ENCODE measurements at regions not wholly inside any gene's neighbourhood (a gene's known extent, or its start where the extent isn't known, plus 50 kb on each side); places are given as distances from the start of the nearest gene placed in this dataset.

GRCh38 chr1:73789965-73790364, 408.0 kb downstream of the LRRIQ3 start:
- H4K20me1 ChIP-seq (ENCODE audit: low read depth, low read length): no peaks in the 10 kb centered on the region
- no peaks in the 10 kb centered on the region for H3K9me3 ChIP-seq (ENCODE audit: insufficient read depth, low read length)
- H3K9ac ChIP-seq (ENCODE audit: low read length): no peak overlapping the region
- H3K36me3 ChIP-seq (ENCODE audit: low read length): no peaks in the 10 kb centered on the region
- no peaks in the 10 kb centered on the region for H3K79me2 ChIP-seq (ENCODE audit: insufficient read depth, low read length)
- no peaks in the 10 kb centered on the region for H3F3A ChIP-seq (ENCODE audit: insufficient read depth)
- no peak for TF ChIP-seq EZH2phosphoT487 (conservative IDR thresholded peaks at IDR 0.05; ENCODE audit: low read length)
- TF ChIP-seq, protein P1, sequence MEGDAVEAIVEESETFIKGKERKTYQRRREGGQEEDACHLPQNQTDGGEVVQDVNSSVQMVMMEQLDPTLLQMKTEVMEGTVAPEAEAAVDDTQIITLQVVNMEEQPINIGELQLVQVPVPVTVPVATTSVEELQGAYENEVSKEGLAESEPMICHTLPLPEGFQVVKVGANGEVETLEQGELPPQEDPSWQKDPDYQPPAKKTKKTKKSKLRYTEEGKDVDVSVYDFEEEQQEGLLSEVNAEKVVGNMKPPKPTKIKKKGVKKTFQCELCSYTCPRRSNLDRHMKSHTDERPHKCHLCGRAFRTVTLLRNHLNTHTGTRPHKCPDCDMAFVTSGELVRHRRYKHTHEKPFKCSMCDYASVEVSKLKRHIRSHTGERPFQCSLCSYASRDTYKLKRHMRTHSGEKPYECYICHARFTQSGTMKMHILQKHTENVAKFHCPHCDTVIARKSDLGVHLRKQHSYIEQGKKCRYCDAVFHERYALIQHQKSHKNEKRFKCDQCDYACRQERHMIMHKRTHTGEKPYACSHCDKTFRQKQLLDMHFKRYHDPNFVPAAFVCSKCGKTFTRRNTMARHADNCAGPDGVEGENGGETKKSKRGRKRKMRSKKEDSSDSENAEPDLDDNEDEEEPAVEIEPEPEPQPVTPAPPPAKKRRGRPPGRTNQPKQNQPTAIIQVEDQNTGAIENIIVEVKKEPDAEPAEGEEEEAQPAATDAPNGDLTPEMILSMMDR (IDR thresholded peaks at IDR 0.05; ENCODE audit: insufficient read depth, low read length, poor library complexity, severe bottlenecking): no peak
- H3K27me3 ChIP-seq (ENCODE audit: low read length): no peaks in the 10 kb centered on the region
- no peak overlapping the region for H2AFZ ChIP-seq (ENCODE audit: low read depth, low read length, severe bottlenecking)
- no peak overlapping the region for H3K4me3 ChIP-seq (ENCODE audit: insufficient read depth, low read length, poor library complexity, severe bottlenecking)
- H3K9me2 ChIP-seq (replicated peaks; ENCODE audit: insufficient read depth, low read length): no peaks in the 10 kb centered on the region
- H3K27ac ChIP-seq (ENCODE audit: low read depth, low read length): no peak overlapping the region
- H3K4me2 ChIP-seq (ENCODE audit: low read depth, low read length, poor library complexity, severe bottlenecking): no peak overlapping the region

DNA sequence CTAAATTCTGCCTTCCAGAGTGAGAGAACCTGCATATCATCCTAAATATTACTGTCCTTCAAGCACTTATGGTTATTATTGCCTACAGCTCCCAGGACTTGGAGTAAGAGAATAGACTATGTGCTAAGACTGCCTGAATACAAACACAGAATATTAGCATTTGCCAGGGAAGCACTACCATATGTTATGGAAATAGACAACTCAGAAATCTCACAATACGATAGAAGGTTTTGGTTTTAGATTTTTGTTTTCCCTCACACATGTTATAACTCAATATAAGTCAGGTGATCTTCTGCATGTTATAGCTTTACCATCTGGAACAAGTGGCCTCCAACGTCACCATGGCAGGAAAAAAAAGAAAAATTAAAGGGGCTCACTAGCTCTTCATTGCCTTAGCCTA, 413.9 kb downstream of the LRRIQ3 start:
- H3F3A ChIP-seq (ENCODE audit: insufficient read depth): no peaks in the 10 kb centered on the region
- H3K27ac ChIP-seq (ENCODE audit: low read depth, low read length): no peak overlapping the region
- H2AFZ ChIP-seq (ENCODE audit: low read depth, low read length, severe bottlenecking): no peak overlapping the region
- H3K4me2 ChIP-seq (ENCODE audit: low read depth, low read length, poor library complexity, severe bottlenecking): no peak overlapping the region
- H3K27me3 ChIP-seq (ENCODE audit: low read length): no peaks in the 10 kb centered on the region
- H3K79me2 ChIP-seq (ENCODE audit: insufficient read depth, low read length): no peaks in the 10 kb centered on the region
- TF ChIP-seq, protein P1 (IDR thresholded peaks at IDR 0.05; ENCODE audit: insufficient read depth, low read length, poor library complexity, severe bottlenecking): no peak
- no peak for TF ChIP-seq EZH2phosphoT487 (conservative IDR thresholded peaks at IDR 0.05; ENCODE audit: low read length)
- H3K9me2 ChIP-seq (replicated peaks; ENCODE audit: insufficient read depth, low read length): no peaks in the 10 kb centered on the region
- no peak overlapping the region for H3K9ac ChIP-seq (ENCODE audit: low read length)
- H3K9me3 ChIP-seq (ENCODE audit: insufficient read depth, low read length): no peaks in the 10 kb centered on the region
- no peaks in the 10 kb centered on the region for H3K36me3 ChIP-seq (ENCODE audit: low read length)
- no peak overlapping the region for H3K4me3 ChIP-seq (ENCODE audit: insufficient read depth, low read length, poor library complexity, severe bottlenecking)
- no peaks in the 10 kb centered on the region for H4K20me1 ChIP-seq (ENCODE audit: low read depth, low read length)

DNA sequence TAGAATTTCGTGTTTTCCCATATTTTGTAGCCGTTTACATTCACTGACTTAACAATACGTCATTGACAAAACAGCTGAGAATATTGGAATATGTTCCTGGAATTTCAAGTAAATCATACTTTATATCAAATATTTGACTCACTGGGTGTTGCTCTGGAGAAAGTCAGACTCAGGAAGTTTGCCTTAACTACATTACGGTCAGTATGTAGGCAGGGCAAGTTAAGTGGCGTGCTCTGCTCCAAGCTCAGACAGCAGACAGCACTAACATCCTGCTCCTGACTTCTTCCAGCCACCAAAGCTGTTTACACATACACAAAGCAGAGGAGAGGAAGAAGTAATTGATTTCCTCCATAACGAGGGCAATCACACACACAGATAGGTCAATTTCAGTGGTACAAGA, 414.6 kb downstream of the LRRIQ3 start:
- TF ChIP-seq, protein P1 (IDR thresholded peaks at IDR 0.05; ENCODE audit: insufficient read depth, low read length, poor library complexity, severe bottlenecking): no peak
- no peak for TF ChIP-seq EZH2phosphoT487 (conservative IDR thresholded peaks at IDR 0.05; ENCODE audit: low read length)
- no peak overlapping the region for H3K9ac ChIP-seq (ENCODE audit: low read length)
- no peak overlapping the region for H3K4me2 ChIP-seq (ENCODE audit: low read depth, low read length, poor library complexity, severe bottlenecking)
- H3K9me2 ChIP-seq (replicated peaks; ENCODE audit: insufficient read depth, low read length): no peaks in the 10 kb centered on the region
- no peaks in the 10 kb centered on the region for H3K79me2 ChIP-seq (ENCODE audit: insufficient read depth, low read length)
- no peaks in the 10 kb centered on the region for H4K20me1 ChIP-seq (ENCODE audit: low read depth, low read length)
- H3F3A ChIP-seq (ENCODE audit: insufficient read depth): no peaks in the 10 kb centered on the region
- no peaks in the 10 kb centered on the region for H3K36me3 ChIP-seq (ENCODE audit: low read length)
- H2AFZ ChIP-seq (ENCODE audit: low read depth, low read length, severe bottlenecking): no peak overlapping the region
- no peak overlapping the region for H3K27ac ChIP-seq (ENCODE audit: low read depth, low read length)
- no peaks in the 10 kb centered on the region for H3K27me3 ChIP-seq (ENCODE audit: low read length)
- H3K4me3 ChIP-seq (ENCODE audit: insufficient read depth, low read length, poor library complexity, severe bottlenecking): no peak overlapping the region
- no peaks in the 10 kb centered on the region for H3K9me3 ChIP-seq (ENCODE audit: insufficient read depth, low read length)
